GM18951 (cell line): ENCODE measurements at regions not wholly inside any gene's neighbourhood (a gene's known extent, or its start where the extent isn't known, plus 50 kb on each side); places are given as distances from the start of the nearest gene placed in this dataset.

ENCODE experiments used
- POLR2A ChIP-seq: IDR thresholded peaks from 4 replicates; pipeline ENCODE4 v1.6.1; 2011; ENCODE audit warnings: mild to moderate bottlenecking; ENCODE audit not compliant: insufficient read length, insufficient read depth; ENCODE audit errors: extremely low read depth
- in situ Hi-C: fragments of 300-500 bp; cut with MboI; formaldehyde crosslinking; loops from one replicate; pipeline ENCODE4 v1.12.0; 2022; ENCODE audit warnings: low sequenced_read_pairs, mixed read lengths, inconsistent platforms; ENCODE audit not compliant: unreplicated experiment

DNA sequence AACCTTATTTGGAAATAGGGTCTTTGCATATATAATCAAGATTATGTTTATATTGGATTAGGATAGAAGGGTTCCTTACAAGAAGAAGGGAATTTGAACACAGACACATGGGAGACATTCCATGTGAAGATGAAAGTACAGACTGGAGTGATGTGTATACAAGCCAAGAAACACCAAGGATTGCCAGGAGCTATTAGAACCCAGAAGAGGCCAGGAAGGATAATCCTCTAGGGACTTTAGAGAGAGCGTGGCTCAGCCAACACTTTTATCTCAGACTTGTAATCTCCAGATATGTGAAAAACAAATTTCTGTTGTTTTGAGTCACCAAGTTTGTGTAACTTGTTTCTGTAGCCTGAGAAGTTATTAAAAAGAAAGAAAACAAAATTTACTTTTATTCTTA lies 1173.9 kb upstream of the CITED2 start:
- in situ Hi-C loops = no loop called here
- TF ChIP-seq POLR2A = no peak

DNA sequence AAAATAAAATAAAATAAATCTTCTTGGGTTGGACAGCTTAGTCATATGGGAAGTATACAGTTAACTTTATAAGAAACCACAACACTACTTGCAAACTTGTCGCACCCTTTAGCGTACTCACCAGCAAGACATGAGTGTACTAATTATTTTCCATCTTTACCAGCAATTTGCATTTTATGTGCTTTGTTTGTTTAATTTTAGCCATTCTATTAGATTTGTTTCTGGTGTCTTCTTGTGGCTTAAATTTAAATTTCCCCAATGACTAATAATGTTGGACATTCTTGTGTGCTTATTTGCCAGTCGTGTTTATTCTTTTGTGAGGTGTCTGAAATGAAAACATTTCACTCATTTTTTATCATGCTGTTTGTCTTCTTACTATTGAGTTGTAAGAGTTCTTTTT lies 1172.2 kb upstream of the CITED2 start:
- TF ChIP-seq POLR2A = no peak
- in situ Hi-C loops = no loop called here

DNA sequence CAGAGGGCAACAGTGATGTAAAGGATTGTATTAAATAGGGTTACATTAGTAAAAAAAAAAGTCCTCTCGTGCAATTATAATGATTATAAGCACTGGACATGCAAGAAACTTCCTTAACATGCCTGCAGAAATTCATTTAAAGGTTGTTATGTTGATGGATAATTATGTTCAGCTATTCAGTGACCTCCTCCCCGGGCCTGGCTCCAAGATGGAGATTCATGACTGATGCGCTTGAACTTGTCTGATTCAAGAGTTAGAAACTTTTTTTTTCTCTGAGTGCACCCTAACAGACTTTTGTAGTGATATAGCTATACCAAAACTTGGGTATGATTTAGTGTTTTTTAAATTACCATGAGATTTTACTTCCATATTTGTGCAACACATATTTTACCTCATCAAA lies 1170.0 kb upstream of the CITED2 start:
- in situ Hi-C loops = no loop called here
- TF ChIP-seq POLR2A = no peak

DNA sequence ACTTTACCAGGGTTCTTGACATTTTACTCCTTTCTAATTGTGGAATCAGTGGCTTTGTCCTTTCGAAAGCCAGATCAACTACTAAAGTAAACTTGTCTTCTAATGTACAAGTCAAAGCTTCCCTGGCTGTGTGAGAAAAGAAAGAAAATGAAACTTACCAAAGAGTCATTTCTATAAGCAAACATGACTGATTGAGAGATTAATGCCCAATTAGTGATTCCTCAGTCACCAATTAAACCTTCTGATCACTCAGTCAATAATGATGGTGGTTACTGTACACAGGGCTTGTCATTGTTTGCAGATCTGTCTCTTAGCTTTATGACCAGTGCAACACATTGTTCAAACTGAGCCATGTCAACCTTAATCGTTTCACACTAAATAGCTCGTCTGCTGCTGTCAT lies 1168.4 kb upstream of the CITED2 start:
- in situ Hi-C loops = no loop called here
- no peak for TF ChIP-seq POLR2A

DNA sequence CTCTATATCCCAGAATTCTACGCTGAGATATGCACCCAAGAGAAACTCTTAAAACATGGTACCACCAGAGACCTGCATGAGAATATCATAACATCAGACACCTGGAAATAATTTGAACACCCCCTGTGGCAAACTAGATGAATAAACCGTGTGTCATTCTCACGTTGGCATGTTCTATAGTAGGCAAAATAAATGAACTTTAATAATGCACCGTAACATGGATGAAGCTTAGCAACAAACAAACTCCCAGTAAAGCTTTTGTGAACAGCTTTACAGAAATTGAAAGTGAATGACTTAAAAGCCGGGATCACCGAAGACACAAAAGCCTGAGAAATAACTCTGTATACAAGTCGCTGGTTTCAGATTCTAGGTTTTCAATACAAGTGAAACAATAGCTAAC lies 1166.8 kb upstream of the CITED2 start:
- TF ChIP-seq POLR2A = no peak
- in situ Hi-C loops = no loop called here

DNA sequence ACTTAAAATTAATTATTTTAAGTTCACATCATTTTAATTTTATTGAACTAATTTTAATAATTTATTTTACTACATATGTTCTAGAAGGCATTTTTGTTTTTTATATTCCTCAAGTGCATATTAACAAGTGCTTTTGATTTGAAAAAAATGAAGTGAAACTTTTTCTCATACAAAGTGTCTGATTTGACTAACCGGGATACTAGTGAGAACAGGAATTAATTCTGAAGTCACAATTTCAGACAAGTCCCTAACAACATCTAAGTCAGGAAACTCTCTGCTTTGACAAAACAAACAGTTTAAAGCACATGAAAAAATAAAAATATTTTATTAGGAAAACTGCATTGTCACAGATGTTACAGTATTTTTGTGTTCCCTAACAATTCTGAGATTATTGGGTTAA lies 1166.3 kb upstream of the CITED2 start:
- TF ChIP-seq POLR2A = no peak
- in situ Hi-C loops = no loop called here

DNA sequence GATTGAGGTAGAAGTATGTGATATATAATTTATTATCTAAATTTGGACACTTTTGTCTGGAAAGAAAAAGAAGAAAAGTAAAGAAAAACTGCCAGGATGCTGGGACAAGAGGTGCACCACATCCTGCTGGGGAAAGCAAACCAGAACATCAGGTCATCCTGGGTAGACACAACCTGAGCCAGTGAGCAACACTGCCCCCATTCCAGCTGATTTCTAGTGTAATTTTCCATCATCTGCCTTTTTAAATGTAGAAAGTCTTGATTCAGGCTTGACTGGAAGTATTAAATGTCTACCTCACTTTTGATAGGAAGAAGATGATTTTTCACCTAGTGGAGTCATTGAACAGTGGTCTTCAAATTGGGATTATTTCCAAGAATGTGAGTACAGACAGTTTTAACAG lies 1164.5 kb upstream of the CITED2 start:
- no peak for TF ChIP-seq POLR2A
- in situ Hi-C loops = no loop called here

DNA sequence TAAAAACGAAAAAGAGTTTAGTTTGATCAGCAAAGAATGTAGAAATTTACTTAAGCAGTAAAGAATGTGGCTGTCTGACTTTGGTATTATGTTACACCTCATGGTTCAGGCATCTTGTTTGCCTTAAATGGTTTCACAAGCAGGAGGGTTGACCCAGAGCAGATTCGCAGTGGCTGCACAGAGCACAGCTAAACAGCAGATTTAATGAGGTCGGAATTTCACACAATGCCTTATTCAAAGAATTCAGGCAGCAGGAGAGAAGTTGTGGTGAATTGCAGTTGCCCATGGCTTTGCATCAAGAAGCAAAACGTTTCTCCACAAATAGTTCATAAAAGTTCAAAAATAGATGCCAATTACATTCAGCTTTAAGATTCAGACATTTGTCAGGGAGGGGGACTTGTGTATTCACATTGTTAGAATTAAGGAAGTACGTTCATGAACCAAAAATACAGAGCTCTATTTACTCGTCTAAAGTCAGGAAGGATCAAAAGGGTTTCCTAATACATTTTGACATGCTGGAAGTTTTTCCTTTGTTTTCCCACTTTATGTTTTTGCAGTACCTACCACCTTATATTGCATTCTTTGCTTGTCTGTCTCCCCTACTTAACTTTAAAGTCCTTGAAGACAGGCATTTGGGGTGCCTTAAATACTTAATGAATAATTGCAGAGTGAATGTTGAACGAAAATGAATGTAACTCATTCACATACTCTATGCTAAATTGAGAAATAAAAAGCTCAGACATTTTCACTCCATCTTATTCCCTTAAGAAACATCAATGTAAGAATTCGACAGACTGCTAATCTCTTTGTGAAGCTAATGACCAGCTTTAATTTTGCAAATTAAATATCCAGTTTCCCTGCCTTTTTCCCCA lies 1163.6 kb upstream of the CITED2 start:
- no peak for TF ChIP-seq POLR2A
- in situ Hi-C loops = no loop called here

DNA sequence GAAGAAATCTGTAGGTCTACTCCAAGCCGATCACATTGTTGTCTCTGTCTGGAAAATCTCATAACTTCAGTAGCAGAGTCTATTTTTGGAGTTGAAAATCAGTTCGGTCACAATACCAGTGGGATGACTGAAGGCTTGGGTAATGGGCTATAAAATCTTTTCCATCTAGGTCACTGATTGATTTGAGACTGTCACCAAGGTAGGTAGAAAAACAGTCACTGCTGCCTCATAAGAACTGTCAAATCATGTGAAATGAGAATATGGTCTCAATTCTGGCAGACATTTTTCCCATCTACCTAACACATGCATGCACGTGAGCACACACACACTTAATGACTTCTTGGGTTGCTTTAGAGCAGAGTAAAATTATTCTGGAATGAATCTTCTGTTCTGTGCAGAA lies 1162.8 kb upstream of the CITED2 start:
- no peak for TF ChIP-seq POLR2A
- in situ Hi-C loops = no loop called here

DNA sequence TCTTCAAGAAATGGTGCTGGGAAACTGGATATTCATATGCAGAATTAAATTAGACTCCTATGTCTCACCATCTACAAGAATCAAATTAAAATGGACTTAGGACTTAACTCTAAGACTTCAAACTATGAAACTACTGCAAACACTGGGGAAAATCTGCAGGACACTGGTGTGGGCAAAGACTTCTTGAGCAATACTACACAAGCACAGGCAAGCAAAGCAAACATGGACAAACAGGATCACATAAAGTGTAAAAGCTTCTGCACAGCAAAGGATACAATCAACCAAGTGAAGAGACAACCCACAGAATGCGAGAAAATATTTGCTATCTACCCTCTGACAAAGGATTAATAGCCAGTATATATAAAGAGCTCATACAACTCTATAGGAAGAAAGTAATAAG lies 1161.1 kb upstream of the CITED2 start:
- no peak for TF ChIP-seq POLR2A
- in situ Hi-C loops = no loop called here

DNA sequence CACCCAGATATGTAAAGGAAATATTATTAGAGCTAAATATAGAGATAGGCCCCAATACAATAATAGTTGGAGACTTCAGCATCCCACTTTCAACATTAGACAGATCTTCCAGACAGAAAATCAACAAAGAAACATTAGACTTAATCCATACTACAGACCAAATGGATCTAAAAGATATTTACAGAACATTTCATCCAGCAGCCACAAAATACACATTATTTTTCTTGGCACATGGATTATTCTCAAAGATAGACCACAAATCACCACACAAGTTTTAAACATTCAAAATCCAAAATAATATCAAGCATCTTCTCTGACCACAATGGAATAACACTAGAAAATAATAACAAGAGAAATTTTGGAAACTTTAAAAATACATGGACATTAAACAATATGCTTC lies 1159.1 kb upstream of the CITED2 start:
- no peak for TF ChIP-seq POLR2A
- in situ Hi-C loops = no loop called here

DNA sequence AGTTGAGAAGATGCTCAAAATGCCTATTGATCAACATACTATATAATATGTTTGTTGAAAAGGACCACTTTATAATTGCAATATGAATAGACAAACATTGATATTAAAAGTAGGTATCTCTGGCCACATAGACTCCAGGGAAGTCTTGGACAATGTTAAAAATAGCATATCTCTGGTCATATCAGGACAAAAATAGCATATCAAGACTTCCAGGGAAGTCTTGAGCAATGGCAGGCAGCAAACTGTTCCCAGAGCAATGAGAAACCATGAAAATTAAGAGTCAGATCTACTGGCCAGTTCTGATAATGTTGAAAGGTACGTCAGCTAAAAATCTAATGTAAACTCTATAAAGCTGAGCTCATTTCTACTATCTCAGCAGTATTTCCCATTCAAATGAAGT lies 1130.3 kb upstream of the CITED2 start:
- in situ Hi-C loops = no loop called here

DNA sequence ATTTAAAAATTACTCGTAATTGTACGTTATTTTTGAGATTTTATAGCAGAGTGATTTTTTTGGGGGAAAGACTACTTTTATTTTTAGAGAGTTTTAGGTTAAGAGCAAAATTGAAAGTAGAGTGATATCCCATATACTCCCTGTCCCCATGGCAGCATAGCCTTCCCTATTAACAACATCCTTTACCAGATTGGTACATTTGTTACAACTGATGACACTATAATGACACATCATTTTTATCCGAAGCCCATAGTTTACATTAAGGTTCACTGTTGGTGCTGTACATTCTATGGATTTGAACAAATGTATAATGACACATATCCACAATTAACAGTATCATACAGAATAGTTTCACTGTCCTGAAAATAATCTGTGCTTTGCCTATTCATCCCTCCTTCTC lies 1126.4 kb upstream of the CITED2 start:
- no peak for TF ChIP-seq POLR2A
- in situ Hi-C loops = no loop called here

More for the DNA sequence above, 1130.3 kb upstream of the CITED2 start:
- TF ChIP-seq POLR2A = no peak

DNA sequence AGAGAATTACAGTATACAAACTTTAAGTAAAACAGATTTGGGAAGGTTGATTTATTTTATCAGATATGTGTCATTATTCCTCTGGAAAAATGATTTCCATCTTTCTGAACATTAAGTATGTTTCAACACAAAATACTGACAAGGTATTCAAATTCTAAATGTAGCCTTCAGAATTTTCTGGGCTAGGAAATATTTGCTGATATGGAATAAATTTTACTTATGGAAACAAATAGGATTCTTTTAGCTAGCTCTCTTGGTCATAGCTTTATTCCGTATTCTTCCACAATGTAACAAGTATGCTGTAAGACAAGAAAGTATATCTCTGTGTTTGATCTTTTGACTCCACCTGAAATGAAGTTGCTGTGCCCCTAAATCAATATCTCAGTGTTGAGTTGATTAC lies 1125.2 kb upstream of the CITED2 start:
- TF ChIP-seq POLR2A = no peak
- in situ Hi-C loops = no loop called here
